OCI-LY7 (cell line): ENCODE measurements at regions not wholly inside any gene's neighbourhood (a gene's known extent, or its start where the extent isn't known, plus 50 kb on each side); places are given as distances from the start of the nearest gene placed in this dataset.

Source experiments
- BruUV-seq: library from RNA; stranded (reverse); fragments of 400-500 nt; replicated peaks from 2 replicates; lab custom pipeline; 2021; lab: Mats Ljungman, UMichigan
- CTCF ChIA-PET: fragments of 300-600 bp; sonication (Branson Sonifier 250); formaldehyde crosslinking; loops from one replicate; lab custom pipeline; 2022; ENCODE audit warnings: antibody characterized with exemption; ENCODE audit not compliant: unreplicated experiment; lab: Charles Lee
- POLR2A ChIA-PET: fragments of 300-600 bp; sonication (Branson Sonifier 250); formaldehyde crosslinking; loops from one replicate; lab custom pipeline; 2022; ENCODE audit warnings: antibody characterized with exemption; lab: Charles Lee
- DNase-seq: peaks from one replicate; pipeline ENCODE4 v3.0.0-alpha.2; 2015; ENCODE audit warnings: low spot score
- H2AFZ ChIP-seq: fragments of 200-600 bp; sonication (generic), shearing (Covaris generic); 2 replicates; pipeline ENCODE4 v1.6.1; 2014; ENCODE audit warnings: mild to moderate bottlenecking, antibody characterized with exemption, low read length, moderate library complexity
- H3K27ac ChIP-seq: fragments of 200-600 bp; sonication (generic); 2 replicates; pipeline ENCODE4 v1.5.1; 2014; ENCODE audit warnings: mixed run types, low read depth, mild to moderate bottlenecking, moderate library complexity, low read length, inconsistent platforms; ENCODE audit not compliant: poor library complexity, severe bottlenecking
- H3K36me3 ChIP-seq: fragments of 200-600 bp; sonication (generic); 2 replicates; pipeline ENCODE4 v1.6.1; 2014; ENCODE audit warnings: mild to moderate bottlenecking, antibody characterized with exemption, low read length, moderate library complexity, mixed read lengths; ENCODE audit not compliant: insufficient read depth
- H3K4me1 ChIP-seq: fragments of 200-600 bp; sonication (generic); 2 replicates; pipeline ENCODE4 v1.5.1; 2014; ENCODE audit warnings: mild to moderate bottlenecking, low read length; ENCODE audit not compliant: insufficient read depth, poor library complexity, severe bottlenecking
- H3K4me2 ChIP-seq: fragments of 200-600 bp; sonication (generic); 2 replicates; pipeline ENCODE4 v1.6.1; 2014; ENCODE audit warnings: mild to moderate bottlenecking, low read length
- H3K4me3 ChIP-seq: fragments of 200-600 bp; sonication (generic); 2 replicates; pipeline ENCODE4 v1.5.1; 2014; ENCODE audit warnings: mild to moderate bottlenecking, low read depth, low read length; ENCODE audit not compliant: poor library complexity, severe bottlenecking
- H3K79me2 ChIP-seq: fragments of 200-600 bp; sonication (generic); 2 replicates; pipeline ENCODE4 v1.6.1; 2016; ENCODE audit warnings: low read depth, mild to moderate bottlenecking, low read length, moderate library complexity, mixed read lengths; ENCODE audit not compliant: insufficient read depth
- H3K9me2 ChIP-seq: fragments of 200-600 bp; sonication (generic); 2 replicates; pipeline ENCODE4 v1.6.1; 2016; ENCODE audit warnings: mild to moderate bottlenecking, low read length, mixed read lengths; ENCODE audit not compliant: insufficient read depth
- H3K9me3 ChIP-seq: fragments of 200-600 bp; sonication (generic); 2 replicates; pipeline ENCODE4 v1.6.1; 2014; ENCODE audit warnings: mild to moderate bottlenecking, mixed run types, low read length, mixed read lengths
- H4K20me1 ChIP-seq: fragments of 200-600 bp; sonication (generic); 2 replicates; pipeline ENCODE4 v1.6.1; 2014; ENCODE audit warnings: mild to moderate bottlenecking, antibody characterized with exemption, low read length, moderate library complexity, mixed read lengths; ENCODE audit not compliant: insufficient read depth
- CTCF ChIP-seq: fragments of 200-600 bp; sonication (generic); conservative IDR thresholded peaks from 2 replicates; pipeline ENCODE4 v1.5.1; 2014; ENCODE audit warnings: mild to moderate bottlenecking, antibody characterized with exemption, low read length, moderate library complexity, mixed read lengths
- EZH2phosphoT487 ChIP-seq: fragments of 200-600 bp; sonication (generic); IDR thresholded peaks from 2 replicates; pipeline ENCODE4 v1.6.1; 2018; ENCODE audit warnings: low read depth, borderline replicate concordance, mild to moderate bottlenecking, mixed run types, antibody characterized with exemption, low read length, moderate library complexity, mixed read lengths
- intact Hi-C: fragments of 100-400 bp; cut with micrococcal nuclease; formaldehyde crosslinking; loops from one replicate; pipeline ENCODE4 v1.10.0; 2022; ENCODE audit not compliant: unreplicated experiment

GRCh38 chr2:62383846-62384245 lies 122.1 kb downstream of the TMEM17 start:
- intact Hi-C loops, result no loop called here

GRCh38 chr2:62382757-62383156 lies 123.2 kb downstream of the TMEM17 start:
- H3K4me3 ChIP-seq, result no peak overlapping the region
- H3K36me3 ChIP-seq, result no peaks in the 10 kb centered on the region
- H3K4me1 ChIP-seq, result peaks cover 9% of the 10 kb centered on the region
- peak; percentile 78 for DNase-seq
- no peaks in the 10 kb centered on the region for H4K20me1 ChIP-seq
- H3K27ac ChIP-seq, result no peak overlapping the region
- CTCF ChIA-PET, result no interaction called here
- no TSS peak for BruUV-seq
- no peaks in the 10 kb centered on the region for H3K79me2 ChIP-seq
- H2AFZ ChIP-seq, result peak overlapping the region; percentile 47; the same call in 1 of the 2 replicates
- H3K4me2 ChIP-seq, result no peak overlapping the region
- POLR2A ChIA-PET, result interaction anchor here (0.5 to 1.2 kb wide), 3 partner anchors 12 to 896 kb away, joined by 3 read pairs; no protein-coding TSS in a partner anchor
- no peaks in the 10 kb centered on the region for H3K9me2 ChIP-seq
- no peaks in the 10 kb centered on the region for H3K9me3 ChIP-seq
- intact Hi-C loops, result no loop called here
- TF ChIP-seq EZH2phosphoT487 (no peak), CTCF (no peak)

More at GRCh38 chr2:62383846-62384245, 122.1 kb downstream of the TMEM17 start:
- H3K9me3 ChIP-seq, result no peaks in the 10 kb centered on the region
- no peaks in the 10 kb centered on the region for H4K20me1 ChIP-seq
- no peak overlapping the region for H3K4me2 ChIP-seq
- ChIA-PET POLR2A (no interaction called here), CTCF (no interaction called here)
- no peaks in the 10 kb centered on the region for H3K36me3 ChIP-seq
- H2AFZ ChIP-seq, result no peak overlapping the region
- no peak overlapping the region for H3K4me3 ChIP-seq
- no peaks in the 10 kb centered on the region for H3K79me2 ChIP-seq
- no TSS peak for BruUV-seq
- H3K4me1 ChIP-seq, result peaks cover 9% of the 10 kb centered on the region
- H3K9me2 ChIP-seq, result no peaks in the 10 kb centered on the region
- DNase-seq, result no peak
- H3K27ac ChIP-seq, result no peak overlapping the region
- TF ChIP-seq EZH2phosphoT487 (no peak), CTCF (no peak)

- H3K27ac ChIP-seq, result no peak overlapping the region
- DNase-seq, result no peak
- H3K9me3 ChIP-seq, result no peaks in the 10 kb centered on the region
- H3K4me3 ChIP-seq, result no peak overlapping the region
- no peaks in the 10 kb centered on the region for H3K9me2 ChIP-seq
- H3K4me2 ChIP-seq, result no peak overlapping the region
- H2AFZ ChIP-seq, result peak overlapping the region; percentile 47; the same call in 1 of the 2 replicates
- peaks cover 9% of the 10 kb centered on the region for H3K4me1 ChIP-seq
- no peaks in the 10 kb centered on the region for H3K36me3 ChIP-seq
- TF ChIP-seq CTCF (no peak), EZH2phosphoT487 (no peak)
- CTCF ChIA-PET, result no interaction called here
- intact Hi-C loops, result no loop called here
- BruUV-seq, result no TSS peak
- no peaks in the 10 kb centered on the region for H3K79me2 ChIP-seq
- no peaks in the 10 kb centered on the region for H4K20me1 ChIP-seq
- POLR2A ChIA-PET, result interaction anchor here (0.7 to 1.2 kb wide), 2 partner anchors 12 to 897 kb away, joined by 3 read pairs; no protein-coding TSS in a partner anchor
Observed at GRCh38 chr2:62382122-62382521, 123.9 kb downstream of the TMEM17 start.
